GF-D8 (cell line): ENCODE measurements at regions not wholly inside any gene's neighbourhood (a gene's known extent, or its start where the extent isn't known, plus 50 kb on each side); places are given as distances from the start of the nearest gene placed in this dataset.

ENCODE experiments used
- DNase-seq: peaks from one replicate; lab custom pipeline; 2025; lab: John Stamatoyannopoulos, UW

- DNase-seq: no peak
Measured at GRCh38 chr2:239762655-239763269, 262.4 kb downstream of the NDUFA10 start.

GRCh38 chr2:239762106-239762505 lies 263.0 kb downstream of the NDUFA10 start:
- DNase-seq: no peak

- DNase-seq: no peak
Measured at GRCh38 chr2:239760596-239760995, 264.5 kb downstream of the NDUFA10 start.

GRCh38 chr2:239758279-239758877 lies 266.8 kb downstream of the NDUFA10 start:
- no peak for DNase-seq

- no peak for DNase-seq
Measured at GRCh38 chr2:239756790-239757760, 268.1 kb downstream of the NDUFA10 start.

GRCh38 chr2:239756031-239756789 lies 268.9 kb downstream of the NDUFA10 start:
- no peak for DNase-seq

- DNase-seq: no peak
Measured at GRCh38 chr2:239753401-239753837, 271.7 kb downstream of the NDUFA10 start.

GRCh38 chr2:239752951-239753350 lies 272.2 kb downstream of the NDUFA10 start:
- no peak for DNase-seq

- no peak for DNase-seq
Measured at GRCh38 chr2:239751679-239752355, 273.3 kb downstream of the NDUFA10 start.

GRCh38 chr2:239750929-239751678 lies 274.0 kb downstream of the NDUFA10 start:
- no peak for DNase-seq

- no peak for DNase-seq
Measured at GRCh38 chr2:239750045-239750835, 274.9 kb downstream of the NDUFA10 start.

- DNase-seq: no peak
Measured at GRCh38 chr2:239749272-239749873, 275.8 kb downstream of the NDUFA10 start.

- no peak for DNase-seq
Measured at GRCh38 chr2:239748811-239749210, 276.3 kb downstream of the NDUFA10 start.

GRCh38 chr2:239747771-239748170 lies 277.4 kb downstream of the NDUFA10 start:
- no peak for DNase-seq

GRCh38 chr2:239747274-239747673 lies 277.9 kb downstream of the NDUFA10 start:
- DNase-seq: no peak

GRCh38 chr2:239746559-239747246 lies 278.4 kb downstream of the NDUFA10 start:
- DNase-seq: no peak

- no peak for DNase-seq
Measured at GRCh38 chr2:239745386-239746227, 279.5 kb downstream of the NDUFA10 start.
